Neural progenitor cell (in vitro differentiated cells): ENCODE measurements at regions not wholly inside any gene's neighbourhood (a gene's known extent, or its start where the extent isn't known, plus 50 kb on each side); places are given as distances from the start of the nearest gene placed in this dataset.

ENCODE experiments used
- DNase-seq: peaks from one replicate; pipeline ENCODE4 v3.0.0-alpha.2; 2016; ENCODE audit warnings: low spot score
- H2AFZ ChIP-seq: fragments of 200-600 bp; sonication (generic); replicated peaks from 2 replicates; pipeline ENCODE4 v1.6.1; 2016; ENCODE audit warnings: antibody characterized with exemption
- H3F3A ChIP-seq: fragments of 200-600 bp; sonication (generic); 2 replicates; pipeline ENCODE4 v1.6.1; 2016; ENCODE audit warnings: antibody characterized with exemption, low read depth
- H3K27ac ChIP-seq: fragments of 200-600 bp; sonication (generic); 2 replicates; pipeline ENCODE4 v1.5.1; 2016; ENCODE audit warnings: mild to moderate bottlenecking
- H3K27me3 ChIP-seq: fragments of 200-600 bp; sonication (generic); 2 replicates; pipeline ENCODE4 v1.6.1; 2016; ENCODE audit warnings: mild to moderate bottlenecking, moderate library complexity
- H3K36me3 ChIP-seq: fragments of 200-600 bp; sonication (generic); 2 replicates; pipeline ENCODE4 v1.5.1; 2016
- H3K4me1 ChIP-seq: fragments of 200-600 bp; sonication (generic); 2 replicates; pipeline ENCODE4 v1.6.1; 2016; ENCODE audit warnings: mixed run types
- H3K4me2 ChIP-seq: fragments of 200-600 bp; sonication (generic); 2 replicates; pipeline ENCODE4 v1.6.1; 2016
- H3K4me3 ChIP-seq: fragments of 200-600 bp; sonication (generic); 2 replicates; pipeline ENCODE4 v1.5.1; 2016
- H3K79me2 ChIP-seq: fragments of 200-600 bp; sonication (generic); 2 replicates; pipeline ENCODE4 v1.6.1; 2016; ENCODE audit warnings: low read depth
- H3K9ac ChIP-seq: fragments of 200-600 bp; sonication (generic); 2 replicates; pipeline ENCODE4 v1.6.1; 2016
- H3K9me3 ChIP-seq: fragments of 200-600 bp; sonication (generic); 2 replicates; pipeline ENCODE4 v1.5.1; 2016; ENCODE audit warnings: low read depth
- H4K20me1 ChIP-seq: fragments of 200-600 bp; sonication (generic); 2 replicates; pipeline ENCODE4 v1.6.1; 2016; ENCODE audit warnings: low read depth
- H3K27ac Mint-ChIP-seq: 3 replicates; pipeline ENCODE4 v1.8.0; 2021; ENCODE audit warnings: mixed read lengths
- H3K27me3 Mint-ChIP-seq: 2 replicates; pipeline ENCODE4 v1.8.0; 2022; ENCODE audit warnings: low read depth, mild to moderate bottlenecking, inconsistent platforms, moderate library complexity, mixed read lengths; ENCODE audit not compliant: insufficient read depth
- H3K36me3 Mint-ChIP-seq: 3 replicates; pipeline ENCODE4 v1.8.0; 2021; ENCODE audit warnings: mixed read lengths
- H3K4me1 Mint-ChIP-seq: 3 replicates; pipeline ENCODE4 v1.8.0; 2021; ENCODE audit warnings: mixed read lengths
- H3K4me3 Mint-ChIP-seq: 3 replicates; pipeline ENCODE4 v1.8.0; 2021; ENCODE audit warnings: mild to moderate bottlenecking, moderate library complexity, mixed read lengths
- H3K9me3 Mint-ChIP-seq: 3 replicates; pipeline ENCODE4 v1.8.0; 2020; ENCODE audit warnings: mixed read lengths
- EZH2 ChIP-seq: fragments of 200-600 bp; sonication (generic); IDR thresholded peaks from 2 replicates; pipeline ENCODE4 v1.6.1; 2017; ENCODE audit warnings: antibody characterized with exemption, mild to moderate bottlenecking, moderate library complexity
- EZH2phosphoT487 ChIP-seq: fragments of 200-600 bp; sonication (generic); IDR thresholded peaks from 2 replicates; pipeline ENCODE4 v1.6.1; 2017; ENCODE audit warnings: antibody characterized with exemption
- TF ChIP-seq, protein P1 (sequence below): fragments of 200-600 bp; sonication (generic); IDR thresholded peaks from 2 replicates; pipeline ENCODE4 v1.5.1; 2017; ENCODE audit warnings: antibody characterized with exemption, mild to moderate bottlenecking

DNA sequence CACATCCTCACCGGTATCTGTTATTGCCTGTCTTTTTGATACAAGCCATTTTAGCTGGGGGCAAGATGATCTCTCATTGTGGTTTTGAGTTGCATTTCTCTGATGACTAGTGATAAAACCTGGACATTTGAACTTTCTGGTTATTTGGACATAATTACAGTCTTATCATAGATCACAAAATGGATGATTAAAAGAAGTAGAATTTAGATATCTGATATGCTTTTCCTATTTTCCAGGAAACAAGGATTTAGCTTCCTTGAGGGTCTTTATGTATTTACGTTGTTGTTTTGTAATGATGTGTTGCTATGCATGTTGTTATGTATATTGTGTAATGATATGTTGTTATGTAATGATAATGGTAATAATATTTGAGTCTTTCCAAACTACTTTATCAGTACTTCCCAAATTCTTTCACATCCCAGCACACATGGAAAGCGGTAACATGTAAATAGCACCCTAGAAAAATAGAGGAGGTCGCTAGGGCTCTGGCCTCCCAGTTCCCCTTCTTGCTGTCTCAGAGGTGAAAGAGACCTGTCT, 53.8 kb downstream of the GJD2 start:
- H3K36me3 Mint-ChIP-seq, result no peaks in the 10 kb centered on the region
- H3K9me3 Mint-ChIP-seq, result no peaks in the 10 kb centered on the region
- H3K27ac ChIP-seq, result no peak overlapping the region
- no peak overlapping the region for H3K4me3 Mint-ChIP-seq
- H3K79me2 ChIP-seq, result no peaks in the 10 kb centered on the region
- no peaks in the 10 kb centered on the region for H3F3A ChIP-seq
- no peaks in the 10 kb centered on the region for H3K9me3 ChIP-seq
- no peak overlapping the region for H3K4me3 ChIP-seq
- peaks cover 4% of the 10 kb centered on the region for H3K4me1 Mint-ChIP-seq
- no peak overlapping the region for H3K27ac Mint-ChIP-seq
- no peak overlapping the region for H2AFZ ChIP-seq
- H3K4me2 ChIP-seq, result no peak overlapping the region
- no peaks in the 10 kb centered on the region for H3K36me3 ChIP-seq
- TF ChIP-seq EZH2phosphoT487 (no peak), EZH2 (no peak)
- TF ChIP-seq, protein P1, sequence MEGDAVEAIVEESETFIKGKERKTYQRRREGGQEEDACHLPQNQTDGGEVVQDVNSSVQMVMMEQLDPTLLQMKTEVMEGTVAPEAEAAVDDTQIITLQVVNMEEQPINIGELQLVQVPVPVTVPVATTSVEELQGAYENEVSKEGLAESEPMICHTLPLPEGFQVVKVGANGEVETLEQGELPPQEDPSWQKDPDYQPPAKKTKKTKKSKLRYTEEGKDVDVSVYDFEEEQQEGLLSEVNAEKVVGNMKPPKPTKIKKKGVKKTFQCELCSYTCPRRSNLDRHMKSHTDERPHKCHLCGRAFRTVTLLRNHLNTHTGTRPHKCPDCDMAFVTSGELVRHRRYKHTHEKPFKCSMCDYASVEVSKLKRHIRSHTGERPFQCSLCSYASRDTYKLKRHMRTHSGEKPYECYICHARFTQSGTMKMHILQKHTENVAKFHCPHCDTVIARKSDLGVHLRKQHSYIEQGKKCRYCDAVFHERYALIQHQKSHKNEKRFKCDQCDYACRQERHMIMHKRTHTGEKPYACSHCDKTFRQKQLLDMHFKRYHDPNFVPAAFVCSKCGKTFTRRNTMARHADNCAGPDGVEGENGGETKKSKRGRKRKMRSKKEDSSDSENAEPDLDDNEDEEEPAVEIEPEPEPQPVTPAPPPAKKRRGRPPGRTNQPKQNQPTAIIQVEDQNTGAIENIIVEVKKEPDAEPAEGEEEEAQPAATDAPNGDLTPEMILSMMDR, result no peak
- H3K27me3 ChIP-seq, result no peaks in the 10 kb centered on the region
- H3K9ac ChIP-seq, result no peak overlapping the region
- H3K27me3 Mint-ChIP-seq, result peaks cover 2% of the 10 kb centered on the region
- H3K4me1 ChIP-seq, result no peaks in the 10 kb centered on the region
- DNase-seq, result no peak
- H4K20me1 ChIP-seq, result no peaks in the 10 kb centered on the region

DNA sequence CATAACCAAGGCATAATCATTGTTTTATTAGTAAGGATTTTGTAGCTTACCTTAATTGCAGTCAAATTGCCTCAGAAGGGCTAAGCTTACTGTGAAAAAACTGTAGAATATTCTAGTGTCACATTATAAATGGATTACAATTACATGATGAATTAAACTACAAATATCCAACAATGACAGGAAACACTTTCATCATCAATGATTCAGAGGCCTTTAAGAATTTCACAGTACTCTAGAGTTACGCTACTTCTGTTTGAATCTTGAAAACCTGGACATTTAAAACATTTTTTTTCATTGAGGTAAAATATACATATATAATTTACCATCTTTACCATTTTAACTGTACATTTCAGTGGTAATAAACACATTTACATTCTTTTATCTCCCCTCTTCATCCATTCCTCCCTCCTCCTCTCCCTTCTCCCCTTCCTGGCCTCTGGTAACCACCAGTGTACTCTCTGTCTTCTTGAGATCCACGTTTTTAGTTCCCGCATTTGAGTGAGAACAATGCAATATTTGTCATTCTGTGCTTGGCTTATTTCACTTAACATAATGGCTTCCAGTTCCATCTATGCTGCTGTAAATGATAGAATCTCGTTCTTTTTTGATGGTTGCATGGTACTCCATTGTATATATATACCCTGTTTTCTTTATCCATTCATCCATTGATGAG, 54.7 kb downstream of the GJD2 start:
- no peaks in the 10 kb centered on the region for H3K9me3 Mint-ChIP-seq
- Histone ChIP-seq H3K36me3 (no peaks in the 10 kb centered on the region), H4K20me1 (no peaks in the 10 kb centered on the region), H3K9ac (no peak overlapping the region), H3K79me2 (no peaks in the 10 kb centered on the region), H3K4me2 (no peak overlapping the region), H3K27ac (no peak overlapping the region), H3F3A (no peaks in the 10 kb centered on the region), H2AFZ (no peak overlapping the region), H3K27me3 (no peaks in the 10 kb centered on the region), H3K4me1 (no peaks in the 10 kb centered on the region), H3K4me3 (no peak overlapping the region), H3K9me3 (no peaks in the 10 kb centered on the region)
- H3K36me3 Mint-ChIP-seq, result no peaks in the 10 kb centered on the region
- H3K27ac Mint-ChIP-seq, result no peak overlapping the region
- H3K27me3 Mint-ChIP-seq, result peaks cover 2% of the 10 kb centered on the region
- DNase-seq, result no peak
- TF ChIP-seq EZH2phosphoT487 (no peak), EZH2 (no peak)
- TF ChIP-seq, protein P1, result no peak
- no peak overlapping the region for H3K4me3 Mint-ChIP-seq
- peaks cover 4% of the 10 kb centered on the region for H3K4me1 Mint-ChIP-seq

DNA sequence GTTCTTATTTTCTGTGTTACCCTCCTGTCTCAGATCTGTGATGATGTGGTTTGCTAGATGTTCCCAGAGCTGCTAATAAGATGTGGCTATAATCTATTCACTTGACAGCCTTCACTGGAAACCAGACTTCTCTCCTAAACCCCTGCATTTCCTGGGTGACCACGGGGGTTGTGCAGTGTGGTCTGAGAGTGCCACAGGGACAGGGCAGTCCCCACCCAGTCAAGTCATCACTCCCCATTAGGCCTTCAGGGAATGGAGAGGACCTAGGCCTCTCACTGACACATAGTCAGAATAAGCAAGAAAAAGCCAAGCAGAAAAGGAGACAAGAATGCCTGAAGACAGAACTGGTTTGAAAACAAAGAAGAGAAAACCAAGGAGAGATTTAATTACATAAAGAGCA, 58.3 kb downstream of the GJD2 start:
- H3F3A ChIP-seq, result no peaks in the 10 kb centered on the region

More for the DNA sequence above, 58.3 kb downstream of the GJD2 start:
- no peaks in the 10 kb centered on the region for H3K9me3 Mint-ChIP-seq
- Histone ChIP-seq H3K79me2 (no peaks in the 10 kb centered on the region), H4K20me1 (no peaks in the 10 kb centered on the region), H3K4me2 (no peak overlapping the region), H3K4me1 (no peaks in the 10 kb centered on the region), H3K4me3 (no peak overlapping the region), H3K9ac (no peak overlapping the region), H3K36me3 (no peaks in the 10 kb centered on the region), H2AFZ (no peak overlapping the region), H3K9me3 (no peaks in the 10 kb centered on the region), H3K27me3 (no peaks in the 10 kb centered on the region), H3K27ac (no peak overlapping the region)
- H3K4me3 Mint-ChIP-seq, result no peak overlapping the region
- TF ChIP-seq, protein P1, result no peak
- TF ChIP-seq EZH2phosphoT487 (no peak), EZH2 (no peak)
- H3K4me1 Mint-ChIP-seq, result no peaks in the 10 kb centered on the region
- no peak overlapping the region for H3K27ac Mint-ChIP-seq
- peaks cover 2% of the 10 kb centered on the region for H3K27me3 Mint-ChIP-seq
- no peak for DNase-seq
- H3K36me3 Mint-ChIP-seq, result no peaks in the 10 kb centered on the region
